ENCODE measurements at regions not wholly inside any gene's neighbourhood (a gene's known extent, or its start where the extent isn't known, plus 50 kb on each side); places are given as distances from the start of the nearest gene placed in this dataset.

GRCh38 chr3:22732641-22733040 lies 470.5 kb upstream of the UBE2E2 start:
- TF ChIP-seq PRDM4 (tag by site-specific recombination; IDR thresholded peaks at IDR 0.05) (no peak), ATF2 (tag by site-specific recombination; IDR thresholded peaks at IDR 0.05; ENCODE audit: low read depth) (no peak), CTCF (tag by site-specific recombination; IDR thresholded peaks at IDR 0.05) (no peak), ZFHX2 (tag by site-specific recombination; conservative IDR thresholded peaks at IDR 0.05) (no peak), HOXA7 (CRISPR knock-in tag; IDR thresholded peaks at IDR 0.05; ENCODE audit: borderline replicate concordance) (no peak), ZNF639 (tag by site-specific recombination; IDR thresholded peaks at IDR 0.05) (no peak), ZFP37 (tag by site-specific recombination; IDR thresholded peaks at IDR 0.05) (no peak), PRDM1 (tag by site-specific recombination; IDR thresholded peaks at IDR 0.05) (no peak), KLF9 (tag by site-specific recombination; IDR thresholded peaks at IDR 0.05; ENCODE audit: low read depth) (no peak), ZFP3 (tag by site-specific recombination; IDR thresholded peaks at IDR 0.05; ENCODE audit: low read depth) (no peak), KLF1 (tag by site-specific recombination; IDR thresholded peaks at IDR 0.05) (no peak), ZNF768 (tag by site-specific recombination; IDR thresholded peaks at IDR 0.05) (no peak), ZNF423 (tag by site-specific recombination; IDR thresholded peaks at IDR 0.05) (no peak), ZNF121 (tag by site-specific recombination; IDR thresholded peaks at IDR 0.05) (no peak)

Data from HEK293 (cell line).